Activated CD4-positive, alpha-beta T cell treated with anti-CD3 and anti-CD28 coated beads, Interleukin-2, amount 10 ng/mL, durations not matched to agents 7 days and 5 days (primary cell): ENCODE measurements at regions not wholly inside any gene's neighbourhood (a gene's known extent, or its start where the extent isn't known, plus 50 kb on each side); places are given as distances from the start of the nearest gene placed in this dataset.

Experiments used
- CTCF ChIA-PET: fragments of 350-600 bp; sonication (Branson Sonifier 250); formaldehyde crosslinking; loops from one replicate; lab custom pipeline; 2021; ENCODE audit warnings: antibody characterized with exemption; lab: Charles Lee
- POLR2A ChIA-PET: fragments of 350-600 bp; sonication (Branson Sonifier 250); formaldehyde crosslinking; loops from one replicate; lab custom pipeline; 2021; ENCODE audit warnings: antibody characterized with exemption; lab: Charles Lee
- DNase-seq: peaks from one replicate; pipeline ENCODE4 v3.0.0-alpha.2; 2020
- H3K27ac Mint-ChIP-seq: one replicate; pipeline ENCODE4 v1.8.0; 2021; ENCODE audit warnings: mild to moderate bottlenecking, moderate library complexity, mixed read lengths
- H3K27me3 Mint-ChIP-seq: one replicate; pipeline ENCODE4 v1.8.0; 2021; ENCODE audit warnings: mixed read lengths
- H3K36me3 Mint-ChIP-seq: one replicate; pipeline ENCODE4 v1.8.0; 2021; ENCODE audit warnings: low read depth, mixed read lengths
- H3K4me1 Mint-ChIP-seq: one replicate; pipeline ENCODE4 v1.8.0; 2021; ENCODE audit warnings: mixed read lengths
- H3K4me3 Mint-ChIP-seq: one replicate; pipeline ENCODE4 v1.8.0; 2021; ENCODE audit warnings: mild to moderate bottlenecking, moderate library complexity, mixed read lengths
- H3K9me3 Mint-ChIP-seq: one replicate; pipeline ENCODE4 v1.8.0; 2021; ENCODE audit warnings: mixed read lengths

GRCh38 chr13:99067159-99067985 is 89.5 kb upstream of the DOCK9 start:
- CTCF ChIA-PET, result interaction anchor here (0.6 to 3.7 kb wide), 8 partner anchors 8 to 199 kb away, joined by 3 to 21 read pairs (median 4); no protein-coding TSS in a partner anchor
- Mint-ChIP-seq H3K27me3 (no peaks in the 10 kb centered on the region), H3K27ac (peak overlapping the region; percentile 86), H3K36me3 (peaks cover 82% of the 10 kb centered on the region), H3K4me1 (peaks cover 78% of the 10 kb centered on the region), H3K9me3 (peaks cover 20% of the 10 kb centered on the region), H3K4me3 (no peak overlapping the region)
- DNase-seq, result no peak
- POLR2A ChIA-PET, result no interaction called here

GRCh38 chr13:99071211-99071610 is 93.3 kb upstream of the DOCK9 start:
- Mint-ChIP-seq H3K27ac (no peak overlapping the region), H3K36me3 (peaks cover 81% of the 10 kb centered on the region), H3K27me3 (no peaks in the 10 kb centered on the region), H3K4me1 (peaks cover 76% of the 10 kb centered on the region), H3K9me3 (peaks cover 26% of the 10 kb centered on the region), H3K4me3 (no peak overlapping the region)
- no peak for DNase-seq
- CTCF ChIA-PET, result interaction anchor here (0.6 to 1.1 kb wide), 2 partner anchors 12 to 39 kb away, joined by 3 read pairs; no protein-coding TSS in a partner anchor
- POLR2A ChIA-PET, result no interaction called here

GRCh38 chr13:99071666-99072065 is 93.8 kb upstream of the DOCK9 start:
- H3K36me3 Mint-ChIP-seq, result peaks cover 84% of the 10 kb centered on the region
- no peak overlapping the region for H3K27ac Mint-ChIP-seq
- POLR2A ChIA-PET, result no interaction called here
- H3K4me1 Mint-ChIP-seq, result peaks cover 77% of the 10 kb centered on the region
- CTCF ChIA-PET, result no interaction called here
- peaks cover 26% of the 10 kb centered on the region for H3K9me3 Mint-ChIP-seq
- H3K4me3 Mint-ChIP-seq, result no peak overlapping the region
- DNase-seq, result no peak
- no peaks in the 10 kb centered on the region for H3K27me3 Mint-ChIP-seq

GRCh38 chr13:99072356-99072755 is 94.5 kb upstream of the DOCK9 start:
- no peak for DNase-seq
- H3K9me3 Mint-ChIP-seq, result peaks cover 22% of the 10 kb centered on the region
- POLR2A ChIA-PET, result no interaction called here
- peak overlapping the region; percentile 67 for H3K27ac Mint-ChIP-seq
- CTCF ChIA-PET, result interaction anchor here (0.7 kb wide), 1 partner anchor 194 kb away, joined by 3 read pairs; no protein-coding TSS in a partner anchor
- H3K36me3 Mint-ChIP-seq, result peaks cover 84% of the 10 kb centered on the region
- peaks cover 77% of the 10 kb centered on the region for H3K4me1 Mint-ChIP-seq
- no peak overlapping the region for H3K4me3 Mint-ChIP-seq
- H3K27me3 Mint-ChIP-seq, result no peaks in the 10 kb centered on the region

GRCh38 chr13:99072941-99073340 is 95.1 kb upstream of the DOCK9 start:
- DNase-seq, result no peak
- CTCF ChIA-PET, result interaction anchor here (0.7 to 1.8 kb wide), 2 partner anchors 10 to 193 kb away, joined by 3 to 6 read pairs; no protein-coding TSS in a partner anchor
- POLR2A ChIA-PET, result interaction anchor here (0.6 kb wide), 1 partner anchor 20 kb away, joined by 3 read pairs; no protein-coding TSS in a partner anchor
- Mint-ChIP-seq H3K4me3 (no peak overlapping the region), H3K36me3 (peaks cover 84% of the 10 kb centered on the region), H3K27ac (no peak overlapping the region), H3K4me1 (peaks cover 77% of the 10 kb centered on the region), H3K9me3 (peaks cover 22% of the 10 kb centered on the region), H3K27me3 (no peaks in the 10 kb centered on the region)

- POLR2A ChIA-PET, result interaction anchor here (0.6 kb wide), 1 partner anchor 97 kb away, joined by 3 read pairs; no protein-coding TSS in a partner anchor
- DNase-seq, result no peak
- peaks cover 85% of the 10 kb centered on the region for H3K36me3 Mint-ChIP-seq
These were observed 96.8 kb upstream of the DOCK9 start for GRCh38 chr13:99074693-99075092.

GRCh38 chr13:99075268-99076191 is 97.7 kb upstream of the DOCK9 start:
- DNase-seq, result peak; percentile 55
- peak overlapping the region; percentile 96 for H3K27ac Mint-ChIP-seq
- H3K4me1 Mint-ChIP-seq, result peaks cover 82% of the 10 kb centered on the region
- POLR2A ChIA-PET, result no interaction called here
- CTCF ChIA-PET, result interaction anchor here (0.6 to 2.1 kb wide), 3 partner anchors 9 to 56 kb away, joined by 5 to 10 read pairs (median 7); no protein-coding TSS in a partner anchor
- peaks cover 83% of the 10 kb centered on the region for H3K36me3 Mint-ChIP-seq
- no peaks in the 10 kb centered on the region for H3K27me3 Mint-ChIP-seq
- H3K9me3 Mint-ChIP-seq, result peaks cover 21% of the 10 kb centered on the region
- peak overlapping the region; percentile 59 for H3K4me3 Mint-ChIP-seq

More at GRCh38 chr13:99074693-99075092, 96.8 kb upstream of the DOCK9 start:
- no peaks in the 10 kb centered on the region for H3K27me3 Mint-ChIP-seq
- peaks cover 21% of the 10 kb centered on the region for H3K9me3 Mint-ChIP-seq
- no peak overlapping the region for H3K4me3 Mint-ChIP-seq
- CTCF ChIA-PET, result interaction anchor here (1.0 to 2.1 kb wide), 3 partner anchors 8 to 11 kb away, joined by 6 to 10 read pairs (median 7); no protein-coding TSS in a partner anchor
- H3K4me1 Mint-ChIP-seq, result peaks cover 80% of the 10 kb centered on the region
- H3K27ac Mint-ChIP-seq, result no peak overlapping the region

- Mint-ChIP-seq H3K4me1 (peaks cover 75% of the 10 kb centered on the region), H3K4me3 (peak overlapping the region; percentile 11), H3K27ac (peak overlapping the region; percentile 82), H3K27me3 (no peaks in the 10 kb centered on the region), H3K9me3 (peaks cover 18% of the 10 kb centered on the region), H3K36me3 (peaks cover 68% of the 10 kb centered on the region)
- POLR2A ChIA-PET, result no interaction called here
- CTCF ChIA-PET, result interaction anchor here (0.7 kb wide), 1 partner anchor 12 kb away, joined by 3 read pairs; no protein-coding TSS in a partner anchor
- no peak for DNase-seq
These were observed 100.3 kb upstream of the DOCK9 start for GRCh38 chr13:99078017-99078771.

GRCh38 chr13:99080131-99080530 is 102.3 kb upstream of the DOCK9 start:
- CTCF ChIA-PET, result no interaction called here
- Mint-ChIP-seq H3K9me3 (peaks cover 3% of the 10 kb centered on the region), H3K4me1 (peaks cover 78% of the 10 kb centered on the region), H3K27ac (no peak overlapping the region), H3K27me3 (no peaks in the 10 kb centered on the region), H3K36me3 (peaks cover 61% of the 10 kb centered on the region), H3K4me3 (no peak overlapping the region)
- POLR2A ChIA-PET, result no interaction called here
- no peak for DNase-seq

- DNase-seq, result no peak
- peaks cover 56% of the 10 kb centered on the region for H3K4me1 Mint-ChIP-seq
- H3K4me3 Mint-ChIP-seq, result peak overlapping the region; percentile 91
- CTCF ChIA-PET, result no interaction called here
- H3K36me3 Mint-ChIP-seq, result peaks cover 29% of the 10 kb centered on the region
- peak overlapping the region; percentile 75 for H3K27ac Mint-ChIP-seq
- no peaks in the 10 kb centered on the region for H3K9me3 Mint-ChIP-seq
- H3K27me3 Mint-ChIP-seq, result no peaks in the 10 kb centered on the region
- POLR2A ChIA-PET, result no interaction called here
These were observed 106.1 kb upstream of the DOCK9 start for GRCh38 chr13:99083981-99084380.

GRCh38 chr13:99085139-99085807 is 107.4 kb upstream of the DOCK9 start:
- peak overlapping the region; percentile 91 for H3K4me3 Mint-ChIP-seq
- DNase-seq, result peak; percentile 25
- peaks cover 57% of the 10 kb centered on the region for H3K4me1 Mint-ChIP-seq
- no peaks in the 10 kb centered on the region for H3K9me3 Mint-ChIP-seq
- CTCF ChIA-PET, result interaction anchor here (0.7 to 2.9 kb wide), 5 partner anchors 11 to 184 kb away, joined by 3 to 10 read pairs (median 3); no protein-coding TSS in a partner anchor
- H3K36me3 Mint-ChIP-seq, result peaks cover 27% of the 10 kb centered on the region
- H3K27me3 Mint-ChIP-seq, result no peaks in the 10 kb centered on the region
- POLR2A ChIA-PET, result no interaction called here
- H3K27ac Mint-ChIP-seq, result peak overlapping the region; percentile 93
